HEK293 (cell line): ENCODE measurements at regions not wholly inside any gene's neighbourhood (a gene's known extent, or its start where the extent isn't known, plus 50 kb on each side); places are given as distances from the start of the nearest gene placed in this dataset.

Experiments
- BCL11B ChIP-seq: fragments of 450-650 bp; formaldehyde crosslinking; IDR thresholded peaks from 2 replicates; pipeline ENCODE4 v1.5.1; 2016; ENCODE audit warnings: low read depth, missing biosample characterization, missing genetic modification characterization
- KLF8 ChIP-seq: fragments of 450-650 bp; formaldehyde crosslinking; IDR thresholded peaks from 2 replicates; pipeline ENCODE4 v1.5.1; 2016; ENCODE audit warnings: missing biosample characterization, missing genetic modification characterization
- PRDM1 ChIP-seq: fragments of 450-650 bp; formaldehyde crosslinking; IDR thresholded peaks from 2 replicates; pipeline ENCODE4; 2016; ENCODE audit warnings: missing biosample characterization, missing genetic modification characterization
- RBAK ChIP-seq: fragments of 450-650 bp; formaldehyde crosslinking; IDR thresholded peaks from 2 replicates; pipeline ENCODE4 v1.5.1; 2016; ENCODE audit warnings: missing biosample characterization, missing genetic modification characterization
- SALL2 ChIP-seq: fragments of 450-650 bp; formaldehyde crosslinking; IDR thresholded peaks from 2 replicates; pipeline ENCODE4 v1.5.0; 2017; ENCODE audit warnings: missing biosample characterization, mild to moderate bottlenecking, missing genetic modification characterization, borderline replicate concordance
- ZNF138 ChIP-seq: fragments of 450-650 bp; formaldehyde crosslinking; IDR thresholded peaks from 2 replicates; pipeline ENCODE4 v1.5.1; 2016; ENCODE audit warnings: missing biosample characterization, missing genetic modification characterization, borderline replicate concordance
- ZNF600 ChIP-seq: fragments of 450-650 bp; formaldehyde crosslinking; IDR thresholded peaks from 2 replicates; pipeline ENCODE4 v1.5.1; 2016; ENCODE audit warnings: missing biosample characterization, missing genetic modification characterization
- ZNF624 ChIP-seq: fragments of 450-650 bp; formaldehyde crosslinking; IDR thresholded peaks from 2 replicates; pipeline ENCODE4 v1.5.1; 2017; ENCODE audit warnings: missing biosample characterization, missing genetic modification characterization
- TF ChIP-seq, protein P1 (sequence below): fragments of 450-650 bp; formaldehyde crosslinking; IDR thresholded peaks from 2 replicates; pipeline ENCODE4 v1.5.1; 2016; ENCODE audit warnings: missing biosample characterization, missing genetic modification characterization
- TF ChIP-seq, protein P2 (sequence below): fragments of 450-650 bp; formaldehyde crosslinking; IDR thresholded peaks from 2 replicates; pipeline ENCODE4 v1.5.1; 2016; ENCODE audit warnings: missing biosample characterization, missing genetic modification characterization
- TF ChIP-seq, protein P3 (sequence below): sonication (generic); formaldehyde crosslinking; IDR thresholded peaks from 2 replicates; pipeline ENCODE4 v1.8.1; 2022; ENCODE audit warnings: mild to moderate bottlenecking, moderate library complexity, missing genetic modification reagents
- TF ChIP-seq, protein P4 (sequence below): fragments of 450-650 bp; formaldehyde crosslinking; IDR thresholded peaks from 2 replicates; pipeline ENCODE4 v1.5.1; 2016; ENCODE audit warnings: missing biosample characterization, missing genetic modification characterization

DNA sequence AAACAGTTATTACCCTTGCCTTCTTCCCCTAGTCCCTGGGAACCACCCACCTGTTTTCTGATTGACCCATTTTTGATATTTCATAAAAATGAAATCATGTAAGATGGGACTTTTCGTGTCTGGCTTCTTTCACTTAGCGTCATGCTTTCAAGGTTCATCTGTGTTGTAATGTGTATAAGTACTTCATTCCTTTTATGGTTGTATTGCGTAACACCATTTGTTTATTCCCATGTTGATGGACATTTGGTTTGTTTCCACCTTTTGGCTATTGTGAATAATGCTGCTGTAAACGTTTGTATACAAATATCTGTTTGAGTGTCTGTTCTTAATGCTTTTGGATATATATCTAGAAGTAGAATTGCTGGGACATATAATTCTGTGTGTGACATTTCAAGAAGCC is 650.1 kb upstream of the COX7C start:
- TF ChIP-seq, protein P1, sequence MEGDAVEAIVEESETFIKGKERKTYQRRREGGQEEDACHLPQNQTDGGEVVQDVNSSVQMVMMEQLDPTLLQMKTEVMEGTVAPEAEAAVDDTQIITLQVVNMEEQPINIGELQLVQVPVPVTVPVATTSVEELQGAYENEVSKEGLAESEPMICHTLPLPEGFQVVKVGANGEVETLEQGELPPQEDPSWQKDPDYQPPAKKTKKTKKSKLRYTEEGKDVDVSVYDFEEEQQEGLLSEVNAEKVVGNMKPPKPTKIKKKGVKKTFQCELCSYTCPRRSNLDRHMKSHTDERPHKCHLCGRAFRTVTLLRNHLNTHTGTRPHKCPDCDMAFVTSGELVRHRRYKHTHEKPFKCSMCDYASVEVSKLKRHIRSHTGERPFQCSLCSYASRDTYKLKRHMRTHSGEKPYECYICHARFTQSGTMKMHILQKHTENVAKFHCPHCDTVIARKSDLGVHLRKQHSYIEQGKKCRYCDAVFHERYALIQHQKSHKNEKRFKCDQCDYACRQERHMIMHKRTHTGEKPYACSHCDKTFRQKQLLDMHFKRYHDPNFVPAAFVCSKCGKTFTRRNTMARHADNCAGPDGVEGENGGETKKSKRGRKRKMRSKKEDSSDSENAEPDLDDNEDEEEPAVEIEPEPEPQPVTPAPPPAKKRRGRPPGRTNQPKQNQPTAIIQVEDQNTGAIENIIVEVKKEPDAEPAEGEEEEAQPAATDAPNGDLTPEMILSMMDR (tag by site-specific recombination): no peak
- TF ChIP-seq, protein P2, sequence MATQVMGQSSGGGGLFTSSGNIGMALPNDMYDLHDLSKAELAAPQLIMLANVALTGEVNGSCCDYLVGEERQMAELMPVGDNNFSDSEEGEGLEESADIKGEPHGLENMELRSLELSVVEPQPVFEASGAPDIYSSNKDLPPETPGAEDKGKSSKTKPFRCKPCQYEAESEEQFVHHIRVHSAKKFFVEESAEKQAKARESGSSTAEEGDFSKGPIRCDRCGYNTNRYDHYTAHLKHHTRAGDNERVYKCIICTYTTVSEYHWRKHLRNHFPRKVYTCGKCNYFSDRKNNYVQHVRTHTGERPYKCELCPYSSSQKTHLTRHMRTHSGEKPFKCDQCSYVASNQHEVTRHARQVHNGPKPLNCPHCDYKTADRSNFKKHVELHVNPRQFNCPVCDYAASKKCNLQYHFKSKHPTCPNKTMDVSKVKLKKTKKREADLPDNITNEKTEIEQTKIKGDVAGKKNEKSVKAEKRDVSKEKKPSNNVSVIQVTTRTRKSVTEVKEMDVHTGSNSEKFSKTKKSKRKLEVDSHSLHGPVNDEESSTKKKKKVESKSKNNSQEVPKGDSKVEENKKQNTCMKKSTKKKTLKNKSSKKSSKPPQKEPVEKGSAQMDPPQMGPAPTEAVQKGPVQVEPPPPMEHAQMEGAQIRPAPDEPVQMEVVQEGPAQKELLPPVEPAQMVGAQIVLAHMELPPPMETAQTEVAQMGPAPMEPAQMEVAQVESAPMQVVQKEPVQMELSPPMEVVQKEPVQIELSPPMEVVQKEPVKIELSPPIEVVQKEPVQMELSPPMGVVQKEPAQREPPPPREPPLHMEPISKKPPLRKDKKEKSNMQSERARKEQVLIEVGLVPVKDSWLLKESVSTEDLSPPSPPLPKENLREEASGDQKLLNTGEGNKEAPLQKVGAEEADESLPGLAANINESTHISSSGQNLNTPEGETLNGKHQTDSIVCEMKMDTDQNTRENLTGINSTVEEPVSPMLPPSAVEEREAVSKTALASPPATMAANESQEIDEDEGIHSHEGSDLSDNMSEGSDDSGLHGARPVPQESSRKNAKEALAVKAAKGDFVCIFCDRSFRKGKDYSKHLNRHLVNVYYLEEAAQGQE (tag by site-specific recombination): no peak
- TF ChIP-seq ZNF600 (no peak), SALL2 (tag by site-specific recombination) (no peak), PRDM1 (tag by site-specific recombination) (no peak), RBAK (tag by site-specific recombination) (no peak), ZNF138 (tag by site-specific recombination) (no peak), KLF8 (no peak), BCL11B (tag by site-specific recombination) (no peak), ZNF624 (tag by site-specific recombination) (no peak)
- TF ChIP-seq, protein P3, sequence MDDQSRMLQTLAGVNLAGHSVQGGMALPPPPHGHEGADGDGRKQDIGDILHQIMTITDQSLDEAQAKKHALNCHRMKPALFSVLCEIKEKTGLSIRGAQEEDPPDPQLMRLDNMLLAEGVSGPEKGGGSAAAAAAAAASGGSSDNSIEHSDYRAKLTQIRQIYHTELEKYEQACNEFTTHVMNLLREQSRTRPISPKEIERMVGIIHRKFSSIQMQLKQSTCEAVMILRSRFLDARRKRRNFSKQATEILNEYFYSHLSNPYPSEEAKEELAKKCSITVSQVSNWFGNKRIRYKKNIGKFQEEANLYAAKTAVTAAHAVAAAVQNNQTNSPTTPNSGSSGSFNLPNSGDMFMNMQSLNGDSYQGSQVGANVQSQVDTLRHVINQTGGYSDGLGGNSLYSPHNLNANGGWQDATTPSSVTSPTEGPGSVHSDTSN (CRISPR knock-in tag): no peak
- TF ChIP-seq, protein P4, sequence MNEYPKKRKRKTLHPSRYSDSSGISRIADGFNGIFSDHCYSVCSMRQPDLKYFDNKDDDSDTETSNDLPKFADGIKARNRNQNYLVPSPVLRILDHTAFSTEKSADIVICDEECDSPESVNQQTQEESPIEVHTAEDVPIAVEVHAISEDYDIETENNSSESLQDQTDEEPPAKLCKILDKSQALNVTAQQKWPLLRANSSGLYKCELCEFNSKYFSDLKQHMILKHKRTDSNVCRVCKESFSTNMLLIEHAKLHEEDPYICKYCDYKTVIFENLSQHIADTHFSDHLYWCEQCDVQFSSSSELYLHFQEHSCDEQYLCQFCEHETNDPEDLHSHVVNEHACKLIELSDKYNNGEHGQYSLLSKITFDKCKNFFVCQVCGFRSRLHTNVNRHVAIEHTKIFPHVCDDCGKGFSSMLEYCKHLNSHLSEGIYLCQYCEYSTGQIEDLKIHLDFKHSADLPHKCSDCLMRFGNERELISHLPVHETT (tag by site-specific recombination): no peak
